ES-I3 (cell line): ENCODE measurements at regions not wholly inside any gene's neighbourhood (a gene's known extent, or its start where the extent isn't known, plus 50 kb on each side); places are given as distances from the start of the nearest gene placed in this dataset.

Source experiments
- H3K36me3 ChIP-seq: 2 replicates; pipeline ENCODE4 v1.6.1; 2013; ENCODE audit warnings: mild to moderate bottlenecking, low read length, control low read depth, moderate library complexity; ENCODE audit not compliant: insufficient read depth
- H3K4me1 ChIP-seq: 2 replicates; pipeline ENCODE4 v1.6.1; 2013; ENCODE audit warnings: mild to moderate bottlenecking, control low read depth, low read length; ENCODE audit not compliant: insufficient read depth
- H3K9ac ChIP-seq: 2 replicates; pipeline ENCODE4 v1.6.1; 2013; ENCODE audit warnings: low read depth, mild to moderate bottlenecking, low read length, moderate library complexity
- H3K9me3 ChIP-seq: 2 replicates; pipeline ENCODE4 v1.6.1; 2013; ENCODE audit warnings: mild to moderate bottlenecking, low read length, moderate library complexity; ENCODE audit not compliant: control insufficient read depth, insufficient read depth

DNA sequence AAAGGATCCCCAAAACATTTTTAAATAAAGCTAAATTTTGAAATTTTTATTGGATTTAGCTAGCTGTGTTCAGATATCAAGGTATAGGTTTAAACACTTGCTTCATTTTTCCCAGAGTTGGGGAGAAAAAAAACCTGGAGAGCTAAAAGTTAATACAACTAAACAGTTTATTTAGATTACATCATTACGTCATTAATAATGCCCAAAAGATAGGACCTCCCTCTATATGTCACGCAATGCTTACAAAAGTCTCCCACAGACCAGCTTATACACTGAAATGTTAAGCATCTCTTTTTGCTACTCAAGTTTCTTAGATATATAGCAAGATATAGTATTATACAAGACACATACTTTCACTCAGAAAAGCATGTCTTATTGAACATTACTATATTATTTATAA is 160.0 kb upstream of the SEMA3E start:
- Histone ChIP-seq H3K4me1 (no peaks in the 10 kb centered on the region), H3K36me3 (no peaks in the 10 kb centered on the region), H3K9ac (no peak overlapping the region), H3K9me3 (peaks cover 4% of the 10 kb centered on the region; the same call in 1 of the 2 replicates)

- no peaks in the 10 kb centered on the region for H3K4me1 ChIP-seq
- H3K9ac ChIP-seq = no peak overlapping the region
- H3K9me3 ChIP-seq = peaks cover 4% of the 10 kb centered on the region; the same call in 1 of the 2 replicates
- H3K36me3 ChIP-seq = no peaks in the 10 kb centered on the region
Measured at GRCh38 chr7:83807774-83808173, 158.8 kb upstream of the SEMA3E start.

DNA sequence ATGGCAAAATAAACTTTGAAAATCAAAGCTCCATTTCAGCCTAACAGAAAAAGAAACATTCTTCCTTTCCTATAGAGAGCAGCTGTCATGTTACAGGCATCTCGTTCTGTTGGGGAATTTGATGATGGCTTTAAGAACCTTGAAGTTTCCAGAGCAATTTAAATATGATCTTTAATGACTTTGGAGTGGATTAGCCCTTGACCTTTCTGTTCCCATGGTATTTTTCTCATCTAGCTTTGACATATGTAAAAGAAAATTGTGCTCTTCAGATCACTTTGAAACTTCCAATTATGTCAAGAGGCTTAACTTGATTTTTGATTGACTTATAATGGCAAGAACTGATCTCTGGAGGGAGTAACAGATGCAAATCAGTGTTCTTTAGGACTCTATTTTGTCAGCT is 157.6 kb upstream of the SEMA3E start:
- no peaks in the 10 kb centered on the region for H3K9me3 ChIP-seq
- H3K9ac ChIP-seq = no peak overlapping the region
- H3K36me3 ChIP-seq = no peaks in the 10 kb centered on the region
- H3K4me1 ChIP-seq = no peaks in the 10 kb centered on the region

- no peaks in the 10 kb centered on the region for H3K4me1 ChIP-seq
- H3K9ac ChIP-seq = no peak overlapping the region
- H3K36me3 ChIP-seq = no peaks in the 10 kb centered on the region
- H3K9me3 ChIP-seq = no peaks in the 10 kb centered on the region
Measured at GRCh38 chr7:83799333-83799732, 150.4 kb upstream of the SEMA3E start.

- Histone ChIP-seq H3K9me3 (no peaks in the 10 kb centered on the region), H3K4me1 (no peaks in the 10 kb centered on the region), H3K36me3 (no peaks in the 10 kb centered on the region), H3K9ac (no peak overlapping the region)
Measured at GRCh38 chr7:83798489-83798888, 149.6 kb upstream of the SEMA3E start.

DNA sequence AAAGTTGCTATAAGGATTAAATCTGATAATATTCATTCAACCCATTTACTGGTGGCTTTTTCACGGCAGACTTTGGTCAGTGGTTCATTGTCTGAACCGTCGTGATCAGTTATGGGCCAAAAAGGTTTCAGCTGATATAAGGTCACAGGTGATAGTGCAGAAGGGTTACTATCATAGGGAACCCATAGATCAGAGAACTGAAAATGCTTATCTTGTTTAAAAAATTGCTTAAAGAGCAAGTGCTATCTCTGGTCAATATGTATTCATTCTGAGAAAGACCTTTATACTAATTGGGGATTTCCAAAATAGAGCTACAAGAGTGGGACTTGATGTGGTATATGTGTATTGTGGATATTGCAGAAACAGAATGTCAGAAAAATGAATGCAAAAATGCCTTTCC is 147.8 kb upstream of the SEMA3E start:
- Histone ChIP-seq H3K36me3 (no peaks in the 10 kb centered on the region), H3K9ac (no peak overlapping the region), H3K4me1 (no peaks in the 10 kb centered on the region), H3K9me3 (no peaks in the 10 kb centered on the region)

DNA sequence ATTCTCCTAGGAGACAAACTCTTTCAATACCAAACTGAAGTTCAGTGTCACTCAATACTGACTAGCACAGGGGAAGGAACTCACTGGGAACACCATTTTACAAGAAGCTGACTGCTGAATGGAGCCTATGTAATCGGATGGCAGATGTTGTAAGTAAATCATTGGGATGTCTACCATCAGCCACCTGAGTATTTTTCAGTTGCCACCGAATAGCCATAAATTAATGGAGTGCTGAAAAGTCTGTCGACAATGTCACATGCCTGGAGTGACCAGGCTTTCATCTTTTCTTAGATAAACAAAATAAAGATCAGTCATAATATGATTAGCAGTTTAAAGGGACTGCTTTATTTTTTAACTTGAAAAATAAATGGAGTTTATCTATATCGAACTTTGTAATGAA is 145.9 kb upstream of the SEMA3E start:
- Histone ChIP-seq H3K36me3 (no peaks in the 10 kb centered on the region), H3K4me1 (no peaks in the 10 kb centered on the region), H3K9me3 (no peaks in the 10 kb centered on the region), H3K9ac (no peak overlapping the region)

- Histone ChIP-seq H3K9me3 (no peaks in the 10 kb centered on the region), H3K9ac (no peak overlapping the region), H3K4me1 (no peaks in the 10 kb centered on the region), H3K36me3 (no peaks in the 10 kb centered on the region)
Measured at GRCh38 chr7:83793558-83793957, 144.6 kb upstream of the SEMA3E start.

- H3K36me3 ChIP-seq = no peaks in the 10 kb centered on the region
- H3K4me1 ChIP-seq = no peaks in the 10 kb centered on the region
- H3K9me3 ChIP-seq = no peaks in the 10 kb centered on the region
- no peak overlapping the region for H3K9ac ChIP-seq
Measured at GRCh38 chr7:83791737-83792136, 142.8 kb upstream of the SEMA3E start.

DNA sequence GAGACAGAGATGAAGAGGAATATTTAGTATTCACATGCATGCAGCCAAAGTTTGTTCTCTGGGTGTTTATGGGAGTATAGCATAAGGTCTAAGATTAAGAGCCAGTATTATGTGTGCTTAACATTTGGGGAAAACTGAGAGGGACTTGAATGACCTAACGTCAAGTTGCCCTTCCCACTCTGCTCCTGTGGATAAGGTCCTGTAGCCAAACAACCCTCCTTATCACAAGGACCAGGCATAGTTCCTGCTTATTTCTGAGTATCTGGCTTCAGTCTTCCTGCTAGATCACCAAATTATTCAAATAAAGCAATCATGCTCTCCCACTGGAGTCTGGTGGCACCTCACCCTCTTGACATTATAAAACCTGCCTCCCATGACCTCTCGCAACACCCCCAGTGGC is 137.9 kb upstream of the SEMA3E start:
- Histone ChIP-seq H3K9me3 (no peaks in the 10 kb centered on the region), H3K4me1 (no peaks in the 10 kb centered on the region), H3K9ac (no peak overlapping the region), H3K36me3 (no peaks in the 10 kb centered on the region)

DNA sequence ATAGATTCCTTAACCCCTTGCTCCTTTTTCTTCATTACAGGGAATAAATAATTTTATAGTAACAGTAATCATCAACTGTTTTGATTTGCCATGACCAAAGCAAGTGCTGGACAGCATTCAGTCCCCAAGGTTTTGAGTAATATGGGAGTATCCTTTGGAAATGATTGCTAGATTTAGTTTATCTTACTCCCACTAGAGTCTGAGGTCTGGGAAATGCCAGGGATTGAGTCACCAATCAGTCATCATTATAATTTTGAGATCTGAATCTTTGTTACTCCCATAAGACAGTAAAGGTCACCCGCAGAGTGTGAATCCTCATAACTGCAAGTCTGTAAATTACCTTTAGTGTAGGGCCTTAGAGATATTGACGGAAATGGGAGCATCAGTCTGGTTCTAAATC is 133.7 kb upstream of the SEMA3E start:
- Histone ChIP-seq H3K9me3 (no peaks in the 10 kb centered on the region), H3K4me1 (no peaks in the 10 kb centered on the region), H3K36me3 (no peaks in the 10 kb centered on the region), H3K9ac (no peak overlapping the region)

- no peaks in the 10 kb centered on the region for H3K9me3 ChIP-seq
- H3K4me1 ChIP-seq = no peaks in the 10 kb centered on the region
- H3K36me3 ChIP-seq = no peaks in the 10 kb centered on the region
- no peak overlapping the region for H3K9ac ChIP-seq
Measured at GRCh38 chr7:83778073-83778443, 129.1 kb upstream of the SEMA3E start.

DNA sequence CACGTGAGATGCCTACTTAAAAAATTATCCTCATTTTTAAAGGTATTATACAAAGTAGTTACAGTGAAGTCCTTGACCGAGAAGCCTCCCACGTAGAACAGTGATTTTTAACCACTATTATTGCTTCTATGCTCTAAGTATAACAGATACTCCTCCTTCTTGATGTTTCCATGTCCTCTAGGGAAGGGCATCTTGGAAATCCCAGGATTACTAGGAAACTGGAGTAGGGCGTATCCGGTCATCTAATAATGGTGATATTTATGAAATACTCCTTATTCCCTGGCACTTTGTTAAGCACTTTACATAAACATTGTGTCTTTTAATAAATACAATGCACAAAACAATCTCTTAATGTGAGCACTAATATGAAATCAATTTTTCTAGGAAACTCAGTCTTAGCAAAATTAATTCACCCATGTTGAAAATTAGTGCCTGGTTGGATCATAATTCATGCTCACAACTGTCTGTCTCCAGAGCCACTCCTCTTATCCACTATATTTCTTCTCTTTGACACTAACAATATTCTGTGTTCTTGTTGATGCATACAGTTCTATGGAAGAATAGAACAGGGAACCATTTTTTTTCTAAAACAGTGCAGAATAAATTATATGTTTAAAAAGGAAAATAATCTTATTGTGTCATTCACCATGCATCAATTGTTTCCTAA is 128.6 kb upstream of the SEMA3E start:
- Histone ChIP-seq H3K36me3 (no peaks in the 10 kb centered on the region), H3K9me3 (no peaks in the 10 kb centered on the region), H3K4me1 (no peaks in the 10 kb centered on the region), H3K9ac (no peak overlapping the region)

DNA sequence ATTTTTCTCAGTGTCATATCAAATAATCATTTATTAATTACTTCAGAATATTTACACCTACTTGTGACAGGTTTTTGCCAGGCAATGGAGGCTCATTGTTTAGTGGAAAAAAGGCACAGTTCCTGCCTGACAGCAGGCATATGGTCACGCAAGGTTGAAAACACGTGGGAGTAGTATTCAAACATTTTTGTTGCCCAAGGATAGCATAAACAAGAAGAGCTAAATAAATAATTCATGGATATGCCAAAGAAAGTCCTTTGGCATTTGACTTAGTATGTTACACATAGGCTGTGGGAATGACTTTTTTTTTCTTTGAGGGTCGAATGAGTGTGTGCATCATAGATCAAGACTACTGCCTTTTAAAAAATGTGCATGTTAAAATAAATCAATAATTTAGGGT is 120.5 kb upstream of the SEMA3E start:
- Histone ChIP-seq H3K9ac (no peak overlapping the region), H3K9me3 (no peaks in the 10 kb centered on the region), H3K4me1 (no peaks in the 10 kb centered on the region), H3K36me3 (no peaks in the 10 kb centered on the region)

DNA sequence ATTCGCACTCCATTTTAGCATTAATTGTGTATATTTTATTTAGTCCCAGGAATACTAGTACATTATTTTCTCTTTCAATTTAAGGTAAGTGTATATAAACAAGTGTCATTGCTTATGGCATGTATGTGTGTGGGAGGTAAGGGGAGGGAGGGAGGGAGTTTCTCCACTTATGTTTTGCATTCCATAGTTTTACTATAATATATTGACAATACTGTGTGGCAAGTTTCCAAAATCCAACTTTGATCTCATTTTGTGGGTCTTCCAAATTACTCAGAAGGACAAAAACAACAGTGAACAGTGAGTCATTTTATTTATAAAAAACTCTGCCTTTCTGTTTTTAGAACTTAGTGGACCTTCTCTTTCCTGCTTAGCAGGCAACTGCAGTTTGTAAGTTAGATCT is 102.3 kb upstream of the SEMA3E start:
- H3K9me3 ChIP-seq = no peaks in the 10 kb centered on the region; the same call in 1 of the 2 replicates
- H3K36me3 ChIP-seq = no peaks in the 10 kb centered on the region
- no peak overlapping the region for H3K9ac ChIP-seq
- no peaks in the 10 kb centered on the region for H3K4me1 ChIP-seq

GRCh38 chr7:83749495-83749894 is 100.6 kb upstream of the SEMA3E start:
- Histone ChIP-seq H3K9me3 (no peaks in the 10 kb centered on the region), H3K36me3 (no peaks in the 10 kb centered on the region), H3K4me1 (no peaks in the 10 kb centered on the region), H3K9ac (no peak overlapping the region)
